Upper lobe of right lung (tissue), 1 donor: ENCODE measurements at regions not wholly inside any gene's neighbourhood (a gene's known extent, or its start where the extent isn't known, plus 50 kb on each side); places are given as distances from the start of the nearest gene placed in this dataset.

Experiments
- ATAC-seq: fragments of 200-7000 bp; cut with Tn5 transposase; one replicate; pipeline ENCODE4 v1.9.1; 2020; ENCODE audit warnings: mild to moderate bottlenecking, moderate library complexity
- DNase-seq: peaks from one replicate; pipeline ENCODE4 v3.0.0-alpha.2; 2020
- H3K27ac ChIP-seq: fragments of 200-600 bp; one replicate; pipeline ENCODE4 v1.8.0; 2022
- H3K27me3 ChIP-seq: fragments of 200-600 bp; one replicate; pipeline ENCODE4 v1.8.0; 2022; ENCODE audit warnings: mild to moderate bottlenecking
- H3K36me3 ChIP-seq: fragments of 200-600 bp; one replicate; pipeline ENCODE4 v1.8.0; 2022
- H3K4me1 ChIP-seq: fragments of 200-600 bp; one replicate; pipeline ENCODE4 v1.8.0; 2022
- H3K4me3 ChIP-seq: fragments of 200-600 bp; one replicate; pipeline ENCODE4 v1.8.0; 2022; ENCODE audit warnings: mild to moderate bottlenecking
- H3K9me3 ChIP-seq: fragments of 200-600 bp; one replicate; pipeline ENCODE4 v1.8.0; 2022
- CTCF ChIP-seq: fragments of 200-600 bp; IDR thresholded peaks from one replicate; pipeline ENCODE4 v1.8.0; 2022; ENCODE audit warnings: antibody characterized with exemption
- intact Hi-C: fragments of 100-400 bp; cut with DNase I; formaldehyde crosslinking; loops from one replicate; pipeline ENCODE4 v1.11.0; 2022
- donor health status: DM: no; HTN: yes; CAD: no; lungs with severe emphysema.

GRCh38 chr5:73395256-73395655, 53.3 kb downstream of the FOXD1 start:
- Histone ChIP-seq H3K9me3 (no peaks in the 10 kb centered on the region), H3K27ac (no peak overlapping the region), H3K4me1 (no peaks in the 10 kb centered on the region), H3K27me3 (peaks cover 35% of the 10 kb centered on the region), H3K36me3 (no peaks in the 10 kb centered on the region), H3K4me3 (no peak overlapping the region)
- DNase-seq, result no peak
- no peak for TF ChIP-seq CTCF
- intact Hi-C loops, result no loop called here
- ATAC-seq, result no peak

- intact Hi-C loops, result no loop called here
- H3K4me1 ChIP-seq, result no peaks in the 10 kb centered on the region
- DNase-seq (no peak), ATAC-seq (no peak)
- TF ChIP-seq CTCF, result no peak
- H3K27me3 ChIP-seq, result peaks cover 40% of the 10 kb centered on the region
- H3K4me3 ChIP-seq, result no peak overlapping the region
- H3K36me3 ChIP-seq, result no peaks in the 10 kb centered on the region
- H3K27ac ChIP-seq, result no peak overlapping the region
- H3K9me3 ChIP-seq, result no peaks in the 10 kb centered on the region
Observed at GRCh38 chr5:73394610-73395009, 54.0 kb downstream of the FOXD1 start.

GRCh38 chr5:73393611-73394489, 54.7 kb downstream of the FOXD1 start:
- no peaks in the 10 kb centered on the region for H3K36me3 ChIP-seq
- no peaks in the 10 kb centered on the region for H3K4me1 ChIP-seq
- TF ChIP-seq CTCF, result no peak
- H3K27me3 ChIP-seq, result peaks cover 40% of the 10 kb centered on the region
- intact Hi-C loops, result no loop called here
- no peak overlapping the region for H3K27ac ChIP-seq
- DNase-seq (no peak), ATAC-seq (no peak)
- no peaks in the 10 kb centered on the region for H3K9me3 ChIP-seq
- H3K4me3 ChIP-seq, result no peak overlapping the region

- Histone ChIP-seq H3K27me3 (peaks cover 40% of the 10 kb centered on the region), H3K9me3 (no peaks in the 10 kb centered on the region), H3K36me3 (no peaks in the 10 kb centered on the region), H3K4me3 (no peak overlapping the region), H3K27ac (no peak overlapping the region), H3K4me1 (no peaks in the 10 kb centered on the region)
- DNase-seq (no peak), ATAC-seq (no peak)
- no peak for TF ChIP-seq CTCF
- intact Hi-C loops, result no loop called here
Observed at GRCh38 chr5:73392775-73393174, 55.8 kb downstream of the FOXD1 start.

- Histone ChIP-seq H3K36me3 (no peaks in the 10 kb centered on the region), H3K27me3 (peaks cover 33% of the 10 kb centered on the region), H3K4me1 (no peaks in the 10 kb centered on the region), H3K9me3 (no peaks in the 10 kb centered on the region), H3K27ac (no peak overlapping the region), H3K4me3 (no peak overlapping the region)
- ATAC-seq (no peak), DNase-seq (no peak)
- no peak for TF ChIP-seq CTCF
- intact Hi-C loops, result no loop called here
Observed at GRCh38 chr5:73391441-73391881, 57.1 kb downstream of the FOXD1 start.
